ENCODE measurements at regions not wholly inside any gene's neighbourhood (a gene's known extent, or its start where the extent isn't known, plus 50 kb on each side); places are given as distances from the start of the nearest gene placed in this dataset.
A peak's percentile ranks its signal among the peaks of the same experiment; 100 is the strongest.

DNA sequence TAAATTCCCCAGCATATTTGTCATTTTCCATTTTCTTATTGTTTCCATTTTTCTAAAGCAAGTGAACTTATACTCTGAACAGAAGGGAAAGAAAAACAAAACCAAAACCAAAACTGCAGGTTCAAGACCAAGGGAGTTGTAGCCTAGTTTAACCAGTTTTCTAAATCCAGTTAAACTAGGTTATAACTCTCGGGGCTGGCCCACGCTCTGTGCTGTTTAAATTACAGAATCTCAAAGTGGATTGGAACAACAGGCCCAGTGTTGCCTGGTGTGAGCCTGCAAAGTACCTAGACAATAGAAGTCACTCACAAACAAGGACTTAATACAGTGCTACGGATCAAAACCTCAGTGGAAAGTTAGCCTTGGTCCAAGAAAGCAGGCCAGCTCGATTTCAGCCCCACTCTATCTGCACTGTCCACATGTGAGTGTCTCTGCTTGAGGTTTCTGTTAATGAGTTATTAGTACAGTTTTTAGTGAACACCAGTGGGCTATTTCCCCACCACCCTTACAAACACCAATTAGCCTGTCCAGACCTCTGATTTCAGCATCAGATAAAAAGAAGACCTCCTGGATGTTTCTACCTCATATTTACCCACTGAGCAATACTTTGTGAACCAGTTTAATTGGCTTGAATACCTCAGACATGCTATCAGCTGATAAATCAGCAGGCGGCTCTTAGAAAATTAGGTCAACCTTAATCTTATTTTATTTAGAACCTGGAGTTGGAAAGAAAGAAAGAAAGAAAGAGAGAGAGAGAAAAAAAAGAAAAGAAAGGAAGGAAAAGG lies 93.8 kb upstream of the PDZRN3 start:
- Histone ChIP-seq H3K79me2 (ENCODE audit: control insufficient read depth, insufficient read depth, low read length) (no peaks in the 10 kb centered on the region), H3K4me2 (ENCODE audit: control insufficient read depth, extremely low read depth, insufficient read depth, low read depth, low read length) (no peak overlapping the region), H3K4me1 (ENCODE audit: control insufficient read depth, extremely low read depth, insufficient read depth, low read length) (no peaks in the 10 kb centered on the region), H3K36me3 (ENCODE audit: control insufficient read depth in 2 of 2, extremely low read depth in 1 of 2, insufficient read depth in 2 of 2, low read length in 2 of 2) (no peaks in the 10 kb centered on the region), H3K9ac (ENCODE audit: control insufficient read depth, extremely low read depth, insufficient read depth, low read length) (no peak overlapping the region), H3K4me3 (ENCODE audit: control insufficient read depth in 2 of 3, extremely low read depth in 1 of 3, insufficient read depth in 2 of 3, low read depth in 1 of 3, low read length in 3 of 3) (no peak overlapping the region), H3K27ac (ENCODE audit: control insufficient read depth, insufficient read depth, low read length) (no peak overlapping the region), H3K9me3 (ENCODE audit: control insufficient read depth, low read depth, low read length) (no peaks in the 10 kb centered on the region), H3K9me1 (ENCODE audit: control insufficient read depth, extremely low read depth, insufficient read depth, low read length) (no peaks in the 10 kb centered on the region), H3K27me3 (ENCODE audit: control insufficient read depth, extremely low read depth, insufficient read depth, low read length) (no peaks in the 10 kb centered on the region), H4K20me1 (ENCODE audit: control insufficient read depth, extremely low read depth, insufficient read depth, low read length) (no peaks in the 10 kb centered on the region), H2AFZ (ENCODE audit: control insufficient read depth, low read length) (no peak overlapping the region)
- dilution Hi-C loops (cut with MboI; ENCODE audit: extremely low pct_ligation_motif_present, low sequenced_read_pairs) = no loop called here
- TF ChIP-seq CTCF (optimal IDR thresholded peaks at IDR 0.05 in 1 of 3, IDR thresholded peaks at IDR 0.05 in 1 of 3, conservative IDR thresholded peaks at IDR 0.05 in 1 of 3; ENCODE audit: extremely low read depth in 1 of 3, insufficient read depth in 2 of 3, low read length in 3 of 3) (no peak), EZH2 (IDR thresholded peaks at IDR 0.05; ENCODE audit: low read length) (no peak)
- FAIRE-seq = no peak
- DNase-seq (ENCODE audit: low read depth, low spot score) = no peak

GRCh38 chr3:73716418-73716817 lies 91.7 kb upstream of the PDZRN3 start:
- Histone ChIP-seq H3K9me3 (ENCODE audit: control insufficient read depth, low read depth, low read length) (no peaks in the 10 kb centered on the region), H4K20me1 (ENCODE audit: control insufficient read depth, extremely low read depth, insufficient read depth, low read length) (no peaks in the 10 kb centered on the region), H3K27ac (ENCODE audit: control insufficient read depth, insufficient read depth, low read length) (no peak overlapping the region), H3K4me1 (ENCODE audit: control insufficient read depth, extremely low read depth, insufficient read depth, low read length) (no peaks in the 10 kb centered on the region), H3K79me2 (ENCODE audit: control insufficient read depth, insufficient read depth, low read length) (no peaks in the 10 kb centered on the region), H3K4me3 (ENCODE audit: control insufficient read depth in 2 of 3, extremely low read depth in 1 of 3, insufficient read depth in 2 of 3, low read depth in 1 of 3, low read length in 3 of 3) (no peak overlapping the region), H2AFZ (ENCODE audit: control insufficient read depth, low read length) (no peak overlapping the region), H3K4me2 (ENCODE audit: control insufficient read depth, extremely low read depth, insufficient read depth, low read depth, low read length) (no peak overlapping the region), H3K9me1 (ENCODE audit: control insufficient read depth, extremely low read depth, insufficient read depth, low read length) (no peaks in the 10 kb centered on the region), H3K36me3 (ENCODE audit: control insufficient read depth in 2 of 2, extremely low read depth in 1 of 2, insufficient read depth in 2 of 2, low read length in 2 of 2) (no peaks in the 10 kb centered on the region), H3K9ac (ENCODE audit: control insufficient read depth, extremely low read depth, insufficient read depth, low read length) (no peak overlapping the region), H3K27me3 (ENCODE audit: control insufficient read depth, extremely low read depth, insufficient read depth, low read length) (no peaks in the 10 kb centered on the region)
- no peak for TF ChIP-seq CTCF (optimal IDR thresholded peaks at IDR 0.05 in 1 of 3, IDR thresholded peaks at IDR 0.05 in 1 of 3, conservative IDR thresholded peaks at IDR 0.05 in 1 of 3; ENCODE audit: extremely low read depth in 1 of 3, insufficient read depth in 2 of 3, low read length in 3 of 3)
- no peak for TF ChIP-seq EZH2 (IDR thresholded peaks at IDR 0.05; ENCODE audit: low read length)
- dilution Hi-C loops (cut with MboI; ENCODE audit: extremely low pct_ligation_motif_present, low sequenced_read_pairs) = no loop called here
- peak; percentile 81 for FAIRE-seq
- no peak for DNase-seq (ENCODE audit: low read depth, low spot score)
